B cell (primary cell): ENCODE measurements at regions not wholly inside any gene's neighbourhood (a gene's known extent, or its start where the extent isn't known, plus 50 kb on each side); places are given as distances from the start of the nearest gene placed in this dataset.

Source experiments
- ATAC-seq: fragments of 200-7000 bp; cut with Tn5 transposase; one replicate; pipeline ENCODE4 v1.10.0; 2021; ENCODE audit warnings: low read depth, mild to moderate bottlenecking, moderate number of reproducible peaks, moderate library complexity
- CTCF ChIA-PET: fragments of 350-600 bp; sonication (Branson Sonifier 250); formaldehyde crosslinking; loops from one replicate; lab custom pipeline; 2021; ENCODE audit warnings: antibody characterized with exemption, inconsistent platforms; lab: Charles Lee
- POLR2A ChIA-PET: fragments of 350-600 bp; sonication (Branson Sonifier 250); formaldehyde crosslinking; loops from one replicate; lab custom pipeline; 2021; ENCODE audit warnings: antibody characterized with exemption; lab: Charles Lee
- DNase-seq: peaks from one replicate; pipeline ENCODE4 v3.0.0; 2013
- H2AFZ ChIP-seq: 2 replicates; pipeline ENCODE4 v1.6.1; 2012; ENCODE audit warnings: mild to moderate bottlenecking, low read depth, low read length; ENCODE audit not compliant: insufficient read depth, poor library complexity, severe bottlenecking
- H3K27ac ChIP-seq, 2 donors: 1 replicate in 1 of 2; 2 replicates in 1 of 2; pipeline ENCODE4 v1.5.1; 2012 to 2013; ENCODE audit warnings: low read length in 2 of 2, mild to moderate bottlenecking in 2 of 2, moderate library complexity in 1 of 2
- H3K27me3 ChIP-seq, 4 experiments: fragments of 200-600 bp in 1 of 4; sonication (generic) in 1 of 4; replicated peaks in 1 of 4; 1 replicate in 2 of 4; 2 replicates in 2 of 4; pipeline versions ENCODE4 v1.6.1 to v1.7.0; 2013 to 2016; ENCODE audit warnings: low read length in 3 of 4, mild to moderate bottlenecking in 2 of 4, mixed read lengths in 1 of 4, moderate library complexity in 1 of 4; ENCODE audit not compliant: insufficient read depth in 4 of 4, control insufficient read depth in 3 of 4; ENCODE audit errors: control extremely low read depth in 1 of 4
- H3K36me3 ChIP-seq, 2 experiments: replicated peaks in 1 of 2; 1 replicate in 1 of 2; 2 replicates in 1 of 2; pipeline versions ENCODE4 v1.6.1 to v1.7.1; 2013; ENCODE audit warnings: low read length in 1 of 2; ENCODE audit not compliant: insufficient read depth in 2 of 2, control insufficient read depth in 1 of 2; ENCODE audit errors: control extremely low read depth in 1 of 2, extremely low read depth in 1 of 2
- H3K4me1 ChIP-seq, 2 donors: fragments of 200-600 bp in 1 of 2; sonication (generic) in 1 of 2; 1 replicate in 1 of 2; 2 replicates in 1 of 2; pipeline versions ENCODE4 v1.5.1 to v1.6.1; 2013 to 2017; ENCODE audit warnings: low read length in 2 of 2; ENCODE audit not compliant: control insufficient read depth in 2 of 2, insufficient read depth in 2 of 2
- H3K4me2 ChIP-seq: replicated peaks from 2 replicates; pipeline ENCODE3; 2012; ENCODE audit warnings: mild to moderate bottlenecking, low read depth, low read length; ENCODE audit not compliant: poor library complexity, severe bottlenecking
- H3K4me3 ChIP-seq, 5 experiments: fragments of 200-600 bp in 1 of 5; sonication (generic) in 1 of 5; 1 replicate in 3 of 5; 2 replicates in 2 of 5; pipeline versions ENCODE4 v1.5.1 to v1.7.0; 2011 to 2016; ENCODE audit warnings: low read length in 4 of 5, mild to moderate bottlenecking in 4 of 5, low read depth in 2 of 5, control low read depth in 1 of 5, moderate library complexity in 1 of 5; ENCODE audit not compliant: insufficient read depth in 1 of 5; ENCODE audit errors: control extremely low read depth in 1 of 5, extremely low read depth in 1 of 5
- H3K79me2 ChIP-seq: fragments of 200-600 bp; sonication (generic); one replicate; pipeline ENCODE4 v1.6.0; 2016; ENCODE audit warnings: low read length; ENCODE audit not compliant: control insufficient read depth, insufficient read depth
- H3K9ac ChIP-seq: fragments of 200-600 bp; sonication (generic); 2 replicates; pipeline ENCODE4 v1.6.1; 2017; ENCODE audit warnings: mild to moderate bottlenecking, low read length, moderate library complexity
- H3K9me3 ChIP-seq, 3 donors: one replicate each; pipeline versions ENCODE4 v1.6.1 to v1.7.1; 2013; ENCODE audit warnings: low read length in 2 of 3; ENCODE audit not compliant: control insufficient read depth in 2 of 3, insufficient read depth in 1 of 3; ENCODE audit errors: control extremely low read depth in 1 of 3
- H4K20me1 ChIP-seq: 2 replicates; pipeline ENCODE4 v1.6.0; 2012; ENCODE audit warnings: mild to moderate bottlenecking, low read length; ENCODE audit not compliant: insufficient read depth, control insufficient read depth, poor library complexity, severe bottlenecking
- H3K27ac Mint-ChIP-seq: one replicate; pipeline ENCODE4 v1.8.0; 2021; ENCODE audit warnings: mixed read lengths
- H3K27me3 Mint-ChIP-seq: one replicate; pipeline ENCODE4 v1.8.0; 2021; ENCODE audit warnings: mixed read lengths
- H3K4me1 Mint-ChIP-seq: one replicate; pipeline ENCODE4 v1.8.0; 2021; ENCODE audit warnings: mixed read lengths
- H3K4me3 Mint-ChIP-seq: one replicate; pipeline ENCODE4 v1.8.0; 2021; ENCODE audit warnings: mixed read lengths
- H3K9me3 Mint-ChIP-seq: one replicate; pipeline ENCODE4 v1.8.0; 2022; ENCODE audit warnings: mixed read lengths; ENCODE audit not compliant: insufficient read depth
- CTCF ChIP-seq: fragments of 200-600 bp; IDR thresholded peaks from one replicate; pipeline ENCODE4 v1.8.0; 2022; ENCODE audit warnings: antibody characterized with exemption, mild to moderate bottlenecking
- EZH2 ChIP-seq: IDR thresholded peaks from 2 replicates; pipeline ENCODE4 v1.6.1; 2012; ENCODE audit warnings: borderline replicate concordance, low read depth, mild to moderate bottlenecking, moderate library complexity, low read length; ENCODE audit not compliant: insufficient read depth, poor library complexity, severe bottlenecking
- WGBS: methylation state at CpG from one replicate; pipeline ENCODE4 v1.1.5; 2013; ENCODE audit warnings: missing lambda C conversion rate; ENCODE audit not compliant: insufficient coverage; 5-methylcytosine and 5-hydroxymethylcytosine counted together
- intact Hi-C: fragments of 100-400 bp; cut with micrococcal nuclease; formaldehyde crosslinking; loops from one replicate; pipeline ENCODE4 v1.10.0; 2022

- H3K4me1 Mint-ChIP-seq = peaks cover 18% of the 10 kb centered on the region
- intact Hi-C loops = no loop called here
These were observed 56.6 kb upstream of the PPP2R5A start for GRCh38 chr1:212228591-212229119.

GRCh38 chr1:212229654-212230053, 55.6 kb upstream of the PPP2R5A start:
- Histone ChIP-seq H3K27ac (no peak overlapping the region), H2AFZ (no peak overlapping the region), H3K9ac (no peak overlapping the region), H3K79me2 (no peaks in the 10 kb centered on the region), H3K4me1 (peaks cover 9 to 12% of the 10 kb centered on the region in 2 donors), H3K27me3 (no peaks in the 10 kb centered on the region), H3K4me3 (no peak overlapping the region), H3K9me3 (no peaks in the 10 kb centered on the region), H3K36me3 (no peaks in the 10 kb centered on the region), H3K4me2 (no peak overlapping the region), H4K20me1 (no peaks in the 10 kb centered on the region)
- intact Hi-C loops = no loop called here
- ATAC-seq = no peak
- DNase-seq = no peak
- TF ChIP-seq CTCF = no peak
- Mint-ChIP-seq H3K27me3 (peaks cover 19% of the 10 kb centered on the region), H3K27ac (no peak overlapping the region), H3K4me3 (no peak overlapping the region), H3K9me3 (no peaks in the 10 kb centered on the region), H3K4me1 (peaks cover 18% of the 10 kb centered on the region)
- ChIA-PET CTCF (no interaction called here), POLR2A (no interaction called here)
- 93% methylated on average over 2 of the region's 2 CpGs for WGBS

More at GRCh38 chr1:212228591-212229119, 56.6 kb upstream of the PPP2R5A start:
- Histone ChIP-seq H3K9me3 (no peaks in the 10 kb centered on the region), H2AFZ (no peak overlapping the region), H3K27me3 (no peaks in the 10 kb centered on the region), H3K4me3 (no peak overlapping the region), H3K4me2 (no peak overlapping the region), H3K36me3 (no peaks in the 10 kb centered on the region), H3K4me1 (peaks cover 9 to 12% of the 10 kb centered on the region in 2 donors), H3K9ac (no peak overlapping the region), H3K27ac (no peak overlapping the region), H3K79me2 (no peaks in the 10 kb centered on the region), H4K20me1 (no peaks in the 10 kb centered on the region)
- Mint-ChIP-seq H3K4me3 (no peak overlapping the region), H3K9me3 (no peaks in the 10 kb centered on the region), H3K27ac (no peak overlapping the region), H3K27me3 (peaks cover 18% of the 10 kb centered on the region)
- 96% methylated on average over 5 of the region's 8 CpGs for WGBS
- ChIA-PET CTCF (no interaction called here), POLR2A (no interaction called here)
- ATAC-seq (no peak), DNase-seq (no peak)
- TF ChIP-seq CTCF (no peak), EZH2 (no peak)
